ENCODE measurements at regions not wholly inside any gene's neighbourhood (a gene's known extent, or its start where the extent isn't known, plus 50 kb on each side); places are given as distances from the start of the nearest gene placed in this dataset.

GRCh38 chr5:123875561-123876275 lies 363.7 kb downstream of the CSNK1G3 start:
- TF ChIP-seq CTCF (IDR thresholded peaks at IDR 0.05) (no peak), POLR2A (IDR thresholded peaks at IDR 0.05) (no peak)

Measured in right lobe of liver (tissue), 4 donors.